Endothelial cell of umbilical vein (primary cell): ENCODE measurements at regions not wholly inside any gene's neighbourhood (a gene's known extent, or its start where the extent isn't known, plus 50 kb on each side); places are given as distances from the start of the nearest gene placed in this dataset.

Experiments
- BruUV-seq: library from RNA; stranded (reverse); fragments of 400-500 nt; replicated peaks from 2 replicates; lab custom pipeline; 2021; lab: Mats Ljungman, UMichigan
- CTCF ChIA-PET: fragments of 300-600, 350-600 bp; sonication (Branson Sonifier 250); formaldehyde crosslinking; loops from one replicate; lab custom pipeline; 2021; ENCODE audit warnings: antibody characterized with exemption, inconsistent platforms; lab: Charles Lee
- POLR2A ChIA-PET: fragments of 300-600, 350-600 bp; sonication (Branson Sonifier 250); formaldehyde crosslinking; loops from one replicate; lab custom pipeline; 2021; ENCODE audit warnings: antibody characterized with exemption, inconsistent platforms; lab: Charles Lee
- DNase-seq: peaks from one replicate; pipeline ENCODE4 v3.0.0-alpha.2; 2011; ENCODE audit warnings: low read depth, low spot score
- FAIRE-seq: peaks from 2 replicates; lab custom pipeline; 2011; peaks lifted over from hg19 to GRCh38; lab: Jason Lieb, UNC
- H2AFZ ChIP-seq: 2 replicates; pipeline ENCODE4 v1.6.0; 2012; ENCODE audit warnings: low read depth, low read length, control low read depth, inconsistent platforms
- H3K27ac ChIP-seq: 2 replicates; pipeline ENCODE4 v1.5.1; 2011; ENCODE audit warnings: low read depth, mild to moderate bottlenecking, control low read depth, low read length, moderate library complexity; ENCODE audit not compliant: insufficient read depth
- H3K27me3 ChIP-seq, 2 experiments: 2 replicates each; pipeline versions ENCODE4 v1.6.0 to v1.6.1; 2011; ENCODE audit warnings: low read length in 2 of 2, mixed read lengths in 1 of 2; ENCODE audit not compliant: control insufficient read depth in 2 of 2, insufficient read depth in 2 of 2
- H3K36me3 ChIP-seq, 2 experiments: 2 replicates in 1 of 2; 3 replicates in 1 of 2; pipeline ENCODE4 v1.5.1; 2011; ENCODE audit warnings: low read length in 2 of 2, mild to moderate bottlenecking in 1 of 2, moderate library complexity in 1 of 2; ENCODE audit not compliant: control insufficient read depth in 2 of 2, insufficient read depth in 2 of 2; ENCODE audit errors: extremely low read depth in 1 of 2
- H3K4me1 ChIP-seq: 3 replicates; pipeline ENCODE4 v1.5.1; 2011; ENCODE audit warnings: mild to moderate bottlenecking, low read length; ENCODE audit not compliant: control insufficient read depth, insufficient read depth; ENCODE audit errors: extremely low read depth
- H3K4me2 ChIP-seq: 2 replicates; pipeline ENCODE4 v1.6.1; 2011; ENCODE audit warnings: low read length, control low read depth, mixed read lengths; ENCODE audit not compliant: insufficient read depth
- H3K4me3 ChIP-seq, 3 experiments: fragments of 200-600 bp in 1 of 3; sonication (generic), shearing (Covaris generic) in 1 of 3; replicated peaks in 1 of 3; 2 replicates each; pipeline ENCODE4 v1.5.1; 2011 to 2016; ENCODE audit warnings: control low read depth in 3 of 3, low read length in 3 of 3, mild to moderate bottlenecking in 2 of 3, inconsistent platforms in 1 of 3, low read depth in 1 of 3, moderate library complexity in 1 of 3; ENCODE audit not compliant: insufficient read depth in 1 of 3
- H3K79me2 ChIP-seq: 2 replicates; pipeline ENCODE4 v1.6.0; 2012; ENCODE audit warnings: low read length, inconsistent platforms; ENCODE audit not compliant: control insufficient read depth, insufficient read depth
- H3K9ac ChIP-seq: replicated peaks from 2 replicates; pipeline ENCODE3; 2011; ENCODE audit warnings: low read length, control low read depth; ENCODE audit not compliant: insufficient read depth; ENCODE audit errors: extremely low read depth
- H3K9me1 ChIP-seq: replicated peaks from 3 replicates; pipeline ENCODE4 v1.6.0; 2011; ENCODE audit warnings: mild to moderate bottlenecking, low read length; ENCODE audit not compliant: control insufficient read depth, insufficient read depth; ENCODE audit errors: extremely low read depth
- H3K9me3 ChIP-seq: replicated peaks from 2 replicates; pipeline ENCODE4 v1.5.1; 2012; ENCODE audit warnings: low read length, inconsistent platforms; ENCODE audit not compliant: control insufficient read depth, insufficient read depth
- H4K20me1 ChIP-seq: replicated peaks from 2 replicates; pipeline ENCODE3; 2011; ENCODE audit warnings: mild to moderate bottlenecking, low read length; ENCODE audit not compliant: control insufficient read depth, insufficient read depth; ENCODE audit errors: extremely low read depth
- EZH2 ChIP-seq: IDR thresholded peaks from 2 replicates; pipeline ENCODE4 v1.6.1; 2012; ENCODE audit warnings: borderline replicate concordance, low read depth, mild to moderate bottlenecking, moderate library complexity, low read length, inconsistent platforms; ENCODE audit not compliant: severe bottlenecking
- GATA2 ChIP-seq: IDR thresholded peaks from 2 replicates; pipeline ENCODE4 v1.7.0; 2011; ENCODE audit warnings: low read depth, mild to moderate bottlenecking, moderate library complexity, mixed read lengths, low read length; ENCODE audit not compliant: insufficient read length, insufficient read depth
- POLR2A ChIP-seq: IDR thresholded peaks from 2 replicates; pipeline ENCODE4 v1.6.1; 2012; ENCODE audit warnings: low read depth, mild to moderate bottlenecking, control low read depth, low read length
- POLR2AphosphoS5 ChIP-seq: IDR thresholded peaks from 2 replicates; pipeline ENCODE4 v1.6.1; 2012; ENCODE audit warnings: low read depth, mild to moderate bottlenecking, control low read depth, low read length, moderate library complexity; ENCODE audit not compliant: insufficient read depth
- dilution Hi-C: fragments of 300-500 bp; cut with MboI; formaldehyde crosslinking; loops from one replicate; pipeline ENCODE4 v1.15.0; 2019; ENCODE audit warnings: low sequenced_read_pairs; ENCODE audit not compliant: extremely low pct_ligation_motif_present
- intact Hi-C: fragments of 100-400 bp; cut with micrococcal nuclease; formaldehyde crosslinking; loops from one replicate; pipeline ENCODE4 v1.10.0; 2022
- TF ChIP-seq, protein P1 (sequence below): IDR thresholded peaks from 2 replicates; pipeline ENCODE4 v1.6.1; 2011; ENCODE audit not compliant: insufficient read depth, insufficient read length
- TF ChIP-seq, protein P2 (sequence below), 2 donors: IDR thresholded peaks; 1 replicate in 1 of 2; 2 replicates in 1 of 2; pipeline ENCODE4 v1.5.1; 2011; ENCODE audit warnings: low read length in 2 of 2, mild to moderate bottlenecking in 2 of 2, moderate library complexity in 2 of 2, control low read depth in 1 of 2, inconsistent platforms in 1 of 2, low read depth in 1 of 2; ENCODE audit not compliant: insufficient read depth in 1 of 2; ENCODE audit errors: extremely low read depth in 1 of 2

DNA sequence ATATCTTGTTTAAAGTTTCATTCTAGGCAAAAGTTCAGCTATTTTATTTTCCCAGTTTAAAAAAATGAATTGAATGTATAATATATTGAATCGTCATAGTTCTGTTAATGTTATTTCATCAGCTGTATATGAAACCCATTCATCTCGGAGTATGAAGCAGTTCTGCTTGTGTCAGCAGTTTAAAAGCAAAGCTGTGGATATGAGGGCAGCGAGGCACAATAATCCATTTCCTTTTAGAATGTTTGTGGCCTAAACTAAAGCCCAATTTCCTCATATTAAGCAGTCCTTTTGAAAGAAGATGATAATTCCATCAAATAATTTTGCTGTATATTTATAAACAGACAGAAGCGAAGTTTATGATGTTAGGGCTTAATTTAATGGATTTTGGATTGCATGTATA is 300.1 kb downstream of the SAMD5 start:
- H3K27ac ChIP-seq = no peak overlapping the region
- CTCF ChIA-PET = interaction anchor here (0.9 to 1.9 kb wide), 3 partner anchors 11 to 19 kb away, joined by 3 to 4 read pairs (median 4); no protein-coding TSS in a partner anchor
- TF ChIP-seq GATA2 (no peak), POLR2AphosphoS5 (no peak), POLR2A (no peak), EZH2 (no peak)
- TF ChIP-seq, protein P1, sequence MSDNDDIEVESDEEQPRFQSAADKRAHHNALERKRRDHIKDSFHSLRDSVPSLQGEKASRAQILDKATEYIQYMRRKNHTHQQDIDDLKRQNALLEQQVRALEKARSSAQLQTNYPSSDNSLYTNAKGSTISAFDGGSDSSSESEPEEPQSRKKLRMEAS = no peak
- TF ChIP-seq, protein P2, sequence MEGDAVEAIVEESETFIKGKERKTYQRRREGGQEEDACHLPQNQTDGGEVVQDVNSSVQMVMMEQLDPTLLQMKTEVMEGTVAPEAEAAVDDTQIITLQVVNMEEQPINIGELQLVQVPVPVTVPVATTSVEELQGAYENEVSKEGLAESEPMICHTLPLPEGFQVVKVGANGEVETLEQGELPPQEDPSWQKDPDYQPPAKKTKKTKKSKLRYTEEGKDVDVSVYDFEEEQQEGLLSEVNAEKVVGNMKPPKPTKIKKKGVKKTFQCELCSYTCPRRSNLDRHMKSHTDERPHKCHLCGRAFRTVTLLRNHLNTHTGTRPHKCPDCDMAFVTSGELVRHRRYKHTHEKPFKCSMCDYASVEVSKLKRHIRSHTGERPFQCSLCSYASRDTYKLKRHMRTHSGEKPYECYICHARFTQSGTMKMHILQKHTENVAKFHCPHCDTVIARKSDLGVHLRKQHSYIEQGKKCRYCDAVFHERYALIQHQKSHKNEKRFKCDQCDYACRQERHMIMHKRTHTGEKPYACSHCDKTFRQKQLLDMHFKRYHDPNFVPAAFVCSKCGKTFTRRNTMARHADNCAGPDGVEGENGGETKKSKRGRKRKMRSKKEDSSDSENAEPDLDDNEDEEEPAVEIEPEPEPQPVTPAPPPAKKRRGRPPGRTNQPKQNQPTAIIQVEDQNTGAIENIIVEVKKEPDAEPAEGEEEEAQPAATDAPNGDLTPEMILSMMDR (IDR thresholded peaks at IDR 0.05; ENCODE audit: extremely low read depth in 1 of 2, insufficient read depth in 1 of 2, low read depth in 1 of 2, low read length in 2 of 2) = no peak
- DNase-seq = no peak
- H3K9me3 ChIP-seq = no peaks in the 10 kb centered on the region
- POLR2A ChIA-PET = no interaction called here
- H3K9me1 ChIP-seq = no peaks in the 10 kb centered on the region
- no peak overlapping the region for H3K4me3 ChIP-seq
- dilution Hi-C loops (no loop called here), intact Hi-C loops (no loop called here)
- no peaks in the 10 kb centered on the region for H4K20me1 ChIP-seq
- no peaks in the 10 kb centered on the region for H3K27me3 ChIP-seq
- no peaks in the 10 kb centered on the region for H3K79me2 ChIP-seq
- FAIRE-seq = no peak
- no peaks in the 10 kb centered on the region for H3K36me3 ChIP-seq
- H3K4me1 ChIP-seq = peaks cover 16% of the 10 kb centered on the region
- no peak overlapping the region for H3K4me2 ChIP-seq
- H2AFZ ChIP-seq = no peak overlapping the region
- BruUV-seq = no TSS peak
- no peak overlapping the region for H3K9ac ChIP-seq
